ENCODE measurements at regions not wholly inside any gene's neighbourhood (a gene's known extent, or its start where the extent isn't known, plus 50 kb on each side); places are given as distances from the start of the nearest gene placed in this dataset.

- peaks cover 0 to 22% (median 13%) of the 10 kb centered on the region in 3 donors for H3K4me1 ChIP-seq
- no peak for FAIRE-seq
These were observed 114.9 kb upstream of the PTPN1 start for GRCh38 chr20:50395251-50395729.

GRCh38 chr20:50395914-50396488, 114.2 kb upstream of the PTPN1 start:
- H3K4me1 ChIP-seq = peaks cover 0 to 18% (median 6%) of the 10 kb centered on the region in 3 donors

More at GRCh38 chr20:50395251-50395729, 114.9 kb upstream of the PTPN1 start:
- TF ChIP-seq, protein P1, sequence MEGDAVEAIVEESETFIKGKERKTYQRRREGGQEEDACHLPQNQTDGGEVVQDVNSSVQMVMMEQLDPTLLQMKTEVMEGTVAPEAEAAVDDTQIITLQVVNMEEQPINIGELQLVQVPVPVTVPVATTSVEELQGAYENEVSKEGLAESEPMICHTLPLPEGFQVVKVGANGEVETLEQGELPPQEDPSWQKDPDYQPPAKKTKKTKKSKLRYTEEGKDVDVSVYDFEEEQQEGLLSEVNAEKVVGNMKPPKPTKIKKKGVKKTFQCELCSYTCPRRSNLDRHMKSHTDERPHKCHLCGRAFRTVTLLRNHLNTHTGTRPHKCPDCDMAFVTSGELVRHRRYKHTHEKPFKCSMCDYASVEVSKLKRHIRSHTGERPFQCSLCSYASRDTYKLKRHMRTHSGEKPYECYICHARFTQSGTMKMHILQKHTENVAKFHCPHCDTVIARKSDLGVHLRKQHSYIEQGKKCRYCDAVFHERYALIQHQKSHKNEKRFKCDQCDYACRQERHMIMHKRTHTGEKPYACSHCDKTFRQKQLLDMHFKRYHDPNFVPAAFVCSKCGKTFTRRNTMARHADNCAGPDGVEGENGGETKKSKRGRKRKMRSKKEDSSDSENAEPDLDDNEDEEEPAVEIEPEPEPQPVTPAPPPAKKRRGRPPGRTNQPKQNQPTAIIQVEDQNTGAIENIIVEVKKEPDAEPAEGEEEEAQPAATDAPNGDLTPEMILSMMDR (IDR thresholded peaks at IDR 0.05) = no peak
- intact Hi-C loops (cut with DNase I) = loop anchor here in 1 of 3 donors (10.0 kb wide), 1 partner anchor 210 kb away; no protein-coding TSS in a partner anchor
- peak overlapping the region in 2 of 4 donors; percentile 10 to 39 for H3K27ac ChIP-seq
- DNase-seq (peak in 2 of 6 donors; percentile 56 to 58), ATAC-seq (peak; percentile 29 to 67 (median 44))
- H3K9me3 ChIP-seq = no peaks in the 10 kb centered on the region
- no peaks in the 10 kb centered on the region for H3K27me3 ChIP-seq
- WGBS, 2 donors = 34 to 48% methylated on average over 11 of the region's 11 CpGs
- no peak overlapping the region for H3K4me3 ChIP-seq
- no peaks in the 10 kb centered on the region for H3K36me3 ChIP-seq

GRCh38 chr20:50396623-50397022, 113.6 kb upstream of the PTPN1 start:
- no peak for ATAC-seq
- no peaks in the 10 kb centered on the region for H3K36me3 ChIP-seq
- H3K9me3 ChIP-seq = no peaks in the 10 kb centered on the region
- H3K4me1 ChIP-seq = peaks cover 0 to 18% (median 4%) of the 10 kb centered on the region in 3 donors
- no peak overlapping the region for H3K27ac ChIP-seq
- 90 to 91% methylated on average over 6 of the region's 6 CpGs for WGBS, 2 donors
- no peak for FAIRE-seq
- intact Hi-C loops (cut with DNase I) = loop anchor here in 1 of 3 donors (10.0 kb wide), 1 partner anchor 212 kb away; no protein-coding TSS in a partner anchor
- no peaks in the 10 kb centered on the region for H3K27me3 ChIP-seq
- no peak overlapping the region for H3K4me3 ChIP-seq
- TF ChIP-seq, protein P1 (IDR thresholded peaks at IDR 0.05) = no peak
- DNase-seq = no peak

More at GRCh38 chr20:50395914-50396488, 114.2 kb upstream of the PTPN1 start:
- no peak overlapping the region for H3K27ac ChIP-seq
- intact Hi-C loops (cut with DNase I) = loop anchor here in 1 of 3 donors (10.0 kb wide), 1 partner anchor 211 kb away; no protein-coding TSS in a partner anchor
- DNase-seq = no peak
- WGBS, 2 donors = 90% methylated on average over 14 of the region's 14 CpGs
- H3K9me3 ChIP-seq = no peaks in the 10 kb centered on the region
- no peaks in the 10 kb centered on the region for H3K36me3 ChIP-seq
- no peaks in the 10 kb centered on the region for H3K27me3 ChIP-seq
- TF ChIP-seq, protein P1 (IDR thresholded peaks at IDR 0.05) = no peak
- no peak for ATAC-seq
- no peak overlapping the region for H3K4me3 ChIP-seq
- FAIRE-seq = no peak

- Histone ChIP-seq H3K9me3 (no peaks in the 10 kb centered on the region), H3K27ac (no peak overlapping the region), H3K36me3 (no peaks in the 10 kb centered on the region), H3K4me3 (no peak overlapping the region), H3K27me3 (no peaks in the 10 kb centered on the region), H3K4me1 (peaks cover 0 to 18% (median 4%) of the 10 kb centered on the region in 3 donors)
- intact Hi-C loops (cut with DNase I) = loop anchor here in 1 of 3 donors (10.0 kb wide), 1 partner anchor 212 kb away; no protein-coding TSS in a partner anchor
- no peak for ATAC-seq
- no peak for FAIRE-seq
- DNase-seq = no peak
- TF ChIP-seq, protein P1 (IDR thresholded peaks at IDR 0.05) = no peak
- WGBS, 2 donors = 88% methylated on average over 5 of the region's 5 CpGs
These were observed 113.1 kb upstream of the PTPN1 start for GRCh38 chr20:50397058-50397457.

DNA sequence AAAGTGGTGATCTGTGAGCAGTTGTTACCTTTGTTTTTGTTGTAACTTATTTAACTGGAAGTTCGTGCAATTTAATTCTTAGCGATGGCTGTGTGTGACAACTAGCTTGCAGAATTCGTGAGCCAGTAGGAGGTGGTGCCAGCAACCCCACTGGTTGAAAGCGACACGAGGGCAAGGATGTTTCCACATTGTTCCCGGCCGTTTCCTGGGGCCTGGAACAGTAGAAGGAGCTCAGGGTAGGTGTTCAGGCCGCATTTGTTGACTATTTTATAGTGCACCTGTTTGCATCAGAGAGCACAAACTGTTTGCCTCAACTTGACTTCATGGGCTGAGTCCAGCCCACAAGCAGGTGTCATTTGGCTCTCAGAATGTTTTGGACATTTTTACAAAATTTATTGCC, 112.1 kb upstream of the PTPN1 start:
- 85 to 91% methylated on average over 8 of the region's 8 CpGs for WGBS, 2 donors
- no peaks in the 10 kb centered on the region for H3K36me3 ChIP-seq
- H3K4me1 ChIP-seq = peaks cover 0 to 18% (median 4%) of the 10 kb centered on the region in 3 donors
- no peak overlapping the region for H3K4me3 ChIP-seq
- FAIRE-seq (no peak), ATAC-seq (no peak), DNase-seq (no peak)
- H3K27ac ChIP-seq = no peak overlapping the region
- intact Hi-C loops (cut with DNase I) = loop anchor here in 1 of 3 donors (10.0 kb wide), 1 partner anchor 213 kb away; no protein-coding TSS in a partner anchor
- no peaks in the 10 kb centered on the region for H3K27me3 ChIP-seq
- TF ChIP-seq, protein P1 (IDR thresholded peaks at IDR 0.05) = no peak
- H3K9me3 ChIP-seq = no peaks in the 10 kb centered on the region

Data from pancreas (tissue), 10 donors.